ENCODE measurements at regions not wholly inside any gene's neighbourhood (a gene's known extent, or its start where the extent isn't known, plus 50 kb on each side); places are given as distances from the start of the nearest gene placed in this dataset.

- H3K27me3 ChIP-seq (replicated peaks in 1 of 4; ENCODE audit: control insufficient read depth in 3 of 4, extremely low read depth in 1 of 4, insufficient read depth in 3 of 4, low read length in 3 of 4) = no peaks in the 10 kb centered on the region
- H3K4me3 ChIP-seq (ENCODE audit: extremely low read depth in 1 of 4, insufficient read depth in 2 of 4, low read depth in 3 of 4, low read length in 4 of 4) = no peak overlapping the region
- no peaks in the 10 kb centered on the region for H4K20me1 ChIP-seq (replicated peaks in 1 of 2; ENCODE audit: control insufficient read depth in 1 of 2, insufficient read depth in 2 of 2, low read length in 2 of 2)
- H2AK5ac ChIP-seq (ENCODE audit: low read depth, low read length) = no peak overlapping the region
- no peak overlapping the region for H2BK5ac ChIP-seq (ENCODE audit: low read depth, low read length)
- no peak overlapping the region for H2BK15ac ChIP-seq (ENCODE audit: low read length)
- H3K23me2 ChIP-seq (ENCODE audit: low read depth, low read length) = no peaks in the 10 kb centered on the region
- no peaks in the 10 kb centered on the region for H3K79me2 ChIP-seq (ENCODE audit: control insufficient read depth in 1 of 2, insufficient read depth in 2 of 2, low read length in 2 of 2)
- no peaks in the 10 kb centered on the region for H3K36me3 ChIP-seq (ENCODE audit: control insufficient read depth in 2 of 4, insufficient read depth in 4 of 4, low read length in 3 of 4)
- ChIA-PET CTCF (ENCODE audit: partially characterized antibody) (interaction anchor here (0.6 to 1.0 kb wide), 2 partner anchors 20 to 207 kb away, joined by 3 to 4 read pairs; no protein-coding TSS in a partner anchor), POLR2A (ENCODE audit: partially characterized antibody) (no interaction called here)
- no peak overlapping the region for H3K14ac ChIP-seq (ENCODE audit: insufficient read length)
- H3K4me2 ChIP-seq (ENCODE audit: insufficient read depth in 1 of 2, low read depth in 2 of 2, low read length in 2 of 2) = no peak overlapping the region
- H3K56ac ChIP-seq (replicated peaks; ENCODE audit: insufficient read length, low read depth, low read length) = no peak overlapping the region
- WGBS, 2 experiments (ENCODE audit: extremely low coverage in 1 of 2, insufficient coverage in 1 of 2, insufficient read length in 1 of 2, insufficient replicate concordance in 2 of 2, low coverage in 1 of 2, low lambda C conversion rate in 2 of 2, missing lambda C conversion rate in 1 of 2) = 85% methylated on average over 4 of the region's 4 CpGs; no CpG with 5 or more reads in 1 of the 2 experiments
- H2BK20ac ChIP-seq (ENCODE audit: low read length) = no peak overlapping the region
- H3K18ac ChIP-seq (ENCODE audit: extremely low read depth, low read length) = no peak overlapping the region
- H3K9ac ChIP-seq (replicated peaks in 1 of 4; ENCODE audit: extremely low read depth in 1 of 4, low read depth in 3 of 4, low read length in 3 of 4) = no peak overlapping the region
- H4K8ac ChIP-seq (ENCODE audit: extremely low read depth, insufficient read depth, low read length) = no peak overlapping the region
- H4K91ac ChIP-seq (replicated peaks; ENCODE audit: insufficient read length, low read length) = no peak overlapping the region
- no peak overlapping the region for H2BK12ac ChIP-seq (ENCODE audit: low read depth, low read length)
- H3K9me3 ChIP-seq (ENCODE audit: insufficient read depth in 2 of 2, low read depth in 1 of 2, low read length in 1 of 2) = no peaks in the 10 kb centered on the region
- no peak overlapping the region for H4K5ac ChIP-seq (ENCODE audit: insufficient read length, low read depth, low read length)
- no peak overlapping the region for H3K23ac ChIP-seq (ENCODE audit: insufficient read length)
- no peak overlapping the region for H3K4ac ChIP-seq (replicated peaks; ENCODE audit: insufficient read length, low read depth, low read length)
- H2BK120ac ChIP-seq (replicated peaks; ENCODE audit: low read depth, low read length) = no peak overlapping the region
- no peaks in the 10 kb centered on the region for H3K79me1 ChIP-seq (ENCODE audit: low read depth, low read length)
- H2AFZ ChIP-seq (ENCODE audit: low read length) = no peak overlapping the region
- no peaks in the 10 kb centered on the region for H3K4me1 ChIP-seq (replicated peaks in 1 of 4; ENCODE audit: control insufficient read depth in 3 of 4, insufficient read depth in 4 of 4, low read length in 3 of 4)
- DNase-seq (ENCODE audit: low read depth in 1 of 2, low spot score in 2 of 2) (no peak), FAIRE-seq (no peak)
- H3K27ac ChIP-seq (ENCODE audit: low read depth, low read length) = no peak overlapping the region
- TF ChIP-seq POLR2A (IDR thresholded peaks at IDR 0.05; ENCODE audit: control extremely low read depth in 1 of 2, low read depth in 2 of 2, low read length in 2 of 2) (no peak), GABPA (IDR thresholded peaks at IDR 0.05; ENCODE audit: borderline replicate concordance, insufficient read depth, low read length) (no peak), SRF (IDR thresholded peaks at IDR 0.05; ENCODE audit: low read depth, low read length) (no peak), NANOG (IDR thresholded peaks at IDR 0.05; ENCODE audit: insufficient read depth, low read depth, low read length, poor library complexity, severe bottlenecking) (no peak), TAF1 (IDR thresholded peaks at IDR 0.05; ENCODE audit: low read depth, low read length) (no peak), KDM5A (IDR thresholded peaks at IDR 0.05; ENCODE audit: low read length) (no peak), BRCA1 (IDR thresholded peaks at IDR 0.05; ENCODE audit: low read depth, low read length) (no peak), FOSL1 (IDR thresholded peaks at IDR 0.05; ENCODE audit: insufficient read depth, low read depth, low read length) (no peak), MAFK (IDR thresholded peaks at IDR 0.05; ENCODE audit: low read depth, low read length) (no peak), SP1 (IDR thresholded peaks at IDR 0.05; ENCODE audit: low read depth, low read length) (no peak), SIN3A (conservative IDR thresholded peaks at IDR 0.05 in 1 of 2, IDR thresholded peaks at IDR 0.05 in 1 of 2; ENCODE audit: low read depth in 1 of 2, low read length in 2 of 2) (no peak), CBX5 (IDR thresholded peaks at IDR 0.05; ENCODE audit: low read depth, low read length) (no peak)
- TF ChIP-seq, protein P1, sequence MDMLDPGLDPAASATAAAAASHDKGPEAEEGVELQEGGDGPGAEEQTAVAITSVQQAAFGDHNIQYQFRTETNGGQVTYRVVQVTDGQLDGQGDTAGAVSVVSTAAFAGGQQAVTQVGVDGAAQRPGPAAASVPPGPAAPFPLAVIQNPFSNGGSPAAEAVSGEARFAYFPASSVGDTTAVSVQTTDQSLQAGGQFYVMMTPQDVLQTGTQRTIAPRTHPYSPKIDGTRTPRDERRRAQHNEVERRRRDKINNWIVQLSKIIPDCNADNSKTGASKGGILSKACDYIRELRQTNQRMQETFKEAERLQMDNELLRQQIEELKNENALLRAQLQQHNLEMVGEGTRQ (IDR thresholded peaks at IDR 0.05; ENCODE audit: low read length) = no peak
Measured at GRCh38 chr16:54215471-54215870, 71.1 kb downstream of the IRX3 start.

Data from H1 (cell line).